DMS79 treated with DMSO at 0.1 percent for 48 hours (cell line): ENCODE measurements at regions not wholly inside any gene's neighbourhood (a gene's known extent, or its start where the extent isn't known, plus 50 kb on each side); places are given as distances from the start of the nearest gene placed in this dataset.

Experiments used
- DNase-seq: peaks from one replicate; lab custom pipeline; 2025; lab: John Stamatoyannopoulos, UW

DNA sequence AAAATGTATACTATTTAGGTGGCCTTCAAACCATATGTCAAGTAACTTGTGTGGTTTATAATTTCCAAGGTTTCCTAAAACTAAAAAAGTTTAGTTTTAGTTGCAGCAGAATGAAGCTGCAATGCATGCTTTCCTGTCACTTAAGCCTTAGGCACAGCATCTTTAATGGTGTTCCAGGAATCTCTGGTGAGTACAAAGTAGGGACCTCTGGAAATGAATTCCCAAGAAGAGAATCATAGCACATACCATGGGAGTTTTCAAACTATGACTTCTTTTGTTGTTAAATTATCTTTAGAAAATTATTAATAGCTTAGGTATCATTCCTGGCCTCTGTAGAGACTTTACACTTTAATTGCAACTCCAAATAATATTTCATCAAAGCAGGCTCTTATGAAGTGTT lies 1005.9 kb upstream of the PABPC4L start:
- DNase-seq = no peak

DNA sequence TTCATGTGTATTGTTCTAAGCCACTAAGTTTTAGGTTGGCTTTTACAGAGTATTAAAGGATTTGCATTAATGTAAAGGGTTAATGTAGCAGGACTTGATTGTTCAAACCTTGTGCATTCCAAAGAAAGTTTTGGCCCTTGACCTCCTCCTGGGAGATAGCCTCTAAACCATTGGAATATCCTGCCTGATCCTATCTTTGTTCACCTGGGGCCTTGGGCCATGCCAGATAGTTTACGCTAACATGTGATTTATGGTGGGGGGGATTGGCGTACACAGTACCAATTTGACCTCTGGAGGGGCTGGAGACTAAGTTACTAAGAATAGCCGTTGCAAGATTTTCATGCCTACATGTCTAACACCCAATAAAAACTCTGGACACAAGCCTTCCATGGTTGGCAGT lies 1002.7 kb upstream of the PABPC4L start:
- DNase-seq = no peak

DNA sequence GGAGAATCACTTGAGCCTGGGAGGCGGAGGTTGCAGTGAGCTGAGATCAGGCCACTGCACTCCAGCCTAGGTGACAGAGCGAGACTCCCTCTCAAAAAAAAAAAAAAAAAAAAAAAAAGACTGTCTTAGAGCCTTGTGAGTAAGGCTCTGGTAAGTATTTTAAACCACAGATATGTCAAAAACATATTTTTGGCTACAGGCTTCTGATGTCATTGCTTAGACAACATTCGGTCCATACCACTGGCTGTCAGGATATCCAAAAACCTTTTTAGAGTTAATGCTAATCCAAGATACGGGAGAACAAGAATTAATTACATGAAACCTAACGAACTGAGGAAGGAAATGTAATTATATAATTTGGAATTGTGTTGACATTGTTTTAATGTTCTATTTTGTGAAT lies 999.5 kb upstream of the PABPC4L start:
- DNase-seq = no peak

- DNase-seq = no peak
Observed at GRCh38 chr4:135197641-135198040, 996.1 kb upstream of the PABPC4L start.

DNA sequence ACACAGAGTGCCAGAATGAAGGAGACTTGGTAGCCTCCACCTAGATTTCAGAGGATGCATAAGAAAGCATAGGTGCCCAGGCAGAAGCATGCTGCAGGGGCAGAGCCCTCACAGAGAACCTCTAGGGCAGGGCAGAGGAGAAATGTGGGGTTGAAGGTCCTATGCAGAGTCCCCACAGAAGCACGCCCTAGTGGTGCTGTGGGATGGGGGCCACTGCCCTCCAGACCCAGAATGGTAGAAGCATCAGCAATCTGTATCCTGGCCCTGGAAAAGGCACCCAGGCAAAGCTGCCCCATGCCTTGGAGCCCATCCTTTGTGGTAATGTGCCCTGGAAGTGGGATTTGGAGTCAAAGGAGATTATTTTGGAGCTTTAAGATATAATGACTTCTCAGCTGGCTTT lies 992.9 kb upstream of the PABPC4L start:
- no peak for DNase-seq

DNA sequence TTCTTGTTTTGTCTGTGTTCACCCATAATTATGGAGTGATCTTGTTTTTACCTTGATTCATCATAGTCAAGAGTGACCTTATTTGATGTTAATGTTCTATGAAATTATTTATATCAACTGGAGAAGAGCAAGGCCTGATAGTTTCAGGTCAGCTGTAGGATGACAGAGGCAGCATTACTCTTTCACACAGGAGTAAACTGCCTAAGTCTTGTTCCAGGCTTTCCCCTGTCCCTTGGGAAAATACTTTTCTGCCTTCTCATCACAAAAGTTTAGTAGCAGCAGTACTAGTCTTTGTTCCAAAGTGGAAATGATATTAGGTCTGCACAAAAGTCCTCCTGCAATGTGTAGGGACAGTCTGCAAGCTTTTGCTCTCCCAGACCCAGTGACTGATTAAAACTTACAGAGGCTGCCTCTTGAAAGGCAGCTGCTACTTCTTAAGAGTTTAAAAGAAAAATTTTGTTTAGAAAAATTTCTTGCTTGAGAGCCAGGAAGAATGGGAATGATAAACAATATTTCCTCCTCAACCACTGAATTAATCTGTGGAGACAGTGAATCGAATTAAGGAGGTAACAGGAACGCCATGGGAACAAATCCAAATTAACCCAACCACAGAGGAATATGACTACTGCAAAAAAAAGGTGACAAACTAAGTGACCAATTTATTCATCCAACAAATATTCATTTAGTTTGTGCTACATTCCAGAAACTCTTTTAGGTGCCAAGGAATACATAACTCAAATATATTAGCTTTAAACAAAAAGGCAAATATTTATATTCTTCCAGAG lies 991.4 kb upstream of the PABPC4L start:
- DNase-seq = no peak

GRCh38 chr4:135191596-135191995 lies 990.0 kb upstream of the PABPC4L start:
- no peak for DNase-seq

DNA sequence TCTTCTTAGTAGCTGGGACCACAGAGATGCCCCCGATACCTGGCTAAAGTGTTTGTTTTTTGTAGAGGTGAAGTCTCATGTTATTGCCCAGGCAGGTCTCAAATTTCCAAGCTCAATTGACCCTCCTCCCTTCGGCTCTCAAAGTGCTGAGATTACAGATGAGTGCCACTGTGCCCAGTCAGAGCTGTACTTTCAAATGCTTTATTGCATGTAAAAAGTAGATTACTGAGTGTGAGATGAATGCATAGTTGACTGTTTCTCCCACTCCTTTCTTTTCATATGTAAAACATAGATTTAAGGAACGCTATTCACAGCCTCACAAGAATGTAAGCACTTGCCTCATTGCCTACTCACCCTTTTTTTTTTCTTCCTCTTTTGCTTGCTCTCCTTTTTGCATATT lies 984.4 kb upstream of the PABPC4L start:
- no peak for DNase-seq

DNA sequence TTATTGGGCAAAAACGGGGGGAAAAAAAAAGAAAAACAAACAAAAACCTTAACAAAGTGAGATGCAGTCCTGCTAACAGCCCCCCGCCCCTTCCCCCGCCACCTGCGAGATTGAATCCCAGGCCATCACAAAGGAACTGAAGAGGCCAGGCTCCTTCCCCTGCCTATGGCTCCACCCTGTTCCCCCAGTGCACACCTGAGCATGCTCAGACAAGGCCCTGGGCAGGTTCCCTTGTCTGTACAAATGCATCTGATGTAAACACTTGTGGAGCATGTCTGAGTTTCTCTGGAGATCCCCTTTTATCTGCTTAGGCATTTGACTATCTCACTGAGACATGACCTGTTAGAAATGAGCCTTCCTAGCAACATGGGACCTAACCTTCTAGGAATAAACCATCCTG lies 983.7 kb upstream of the PABPC4L start:
- DNase-seq = no peak

DNA sequence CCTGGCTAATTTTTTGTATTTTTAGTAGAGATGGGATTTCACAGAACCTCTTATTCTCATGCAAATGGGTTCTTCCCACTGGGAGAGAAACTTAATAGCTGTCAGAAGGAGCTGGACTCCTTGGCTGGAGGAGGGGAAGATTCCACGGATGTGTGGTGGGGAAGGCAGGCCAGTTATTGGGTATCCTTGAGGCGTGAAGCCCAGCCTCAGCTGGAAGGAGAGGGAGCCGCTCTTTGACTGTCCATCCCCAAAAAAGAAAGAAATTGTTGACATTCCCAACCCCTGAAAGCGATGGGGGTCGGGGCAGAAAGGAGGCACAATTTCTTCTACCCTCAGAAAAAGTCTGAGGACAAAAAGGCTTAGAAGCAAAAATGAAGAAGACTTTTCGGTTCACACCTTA lies 983.1 kb upstream of the PABPC4L start:
- DNase-seq = no peak

DNA sequence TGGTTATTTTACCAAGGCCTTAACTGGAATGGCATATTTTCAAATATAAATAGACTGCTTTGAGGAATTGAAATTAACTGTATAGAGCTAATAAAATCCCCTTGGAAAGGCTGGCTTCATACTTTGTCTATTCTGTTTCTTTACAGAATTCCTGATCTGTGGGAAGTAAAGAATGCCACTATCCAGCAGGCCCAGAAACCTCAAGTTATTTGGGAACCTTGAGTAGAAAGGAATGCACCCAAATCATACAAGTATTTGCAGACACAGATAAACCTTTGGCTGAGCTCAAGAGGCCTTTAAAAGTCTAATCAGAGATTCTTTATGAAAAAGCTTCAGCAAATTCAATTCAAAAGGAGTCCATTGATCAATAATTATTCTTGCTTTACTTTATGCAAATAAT lies 975.7 kb upstream of the PABPC4L start:
- DNase-seq = no peak

DNA sequence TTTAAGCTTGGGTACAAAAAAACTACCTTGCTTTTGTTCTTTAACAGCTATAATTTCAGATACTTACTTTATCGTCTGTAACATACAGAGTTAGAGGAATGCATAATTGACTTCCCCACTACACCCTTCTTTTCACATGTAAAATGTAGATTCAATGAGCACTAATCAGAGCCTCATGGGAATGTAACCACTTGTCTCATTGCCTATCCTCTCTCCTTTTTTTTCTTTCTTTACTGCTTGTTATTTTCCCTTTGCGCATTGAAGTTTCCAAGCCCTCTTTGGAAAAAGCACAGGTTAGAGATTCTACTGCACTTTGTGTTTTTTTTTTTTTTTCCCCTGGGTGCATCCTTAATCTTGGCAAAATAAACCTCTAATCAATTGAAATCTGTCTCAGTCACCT lies 965.1 kb upstream of the PABPC4L start:
- no peak for DNase-seq

GRCh38 chr4:135164601-135165000 lies 963.0 kb upstream of the PABPC4L start:
- no peak for DNase-seq

GRCh38 chr4:135144498-135144897 lies 942.9 kb upstream of the PABPC4L start:
- no peak for DNase-seq

DNA sequence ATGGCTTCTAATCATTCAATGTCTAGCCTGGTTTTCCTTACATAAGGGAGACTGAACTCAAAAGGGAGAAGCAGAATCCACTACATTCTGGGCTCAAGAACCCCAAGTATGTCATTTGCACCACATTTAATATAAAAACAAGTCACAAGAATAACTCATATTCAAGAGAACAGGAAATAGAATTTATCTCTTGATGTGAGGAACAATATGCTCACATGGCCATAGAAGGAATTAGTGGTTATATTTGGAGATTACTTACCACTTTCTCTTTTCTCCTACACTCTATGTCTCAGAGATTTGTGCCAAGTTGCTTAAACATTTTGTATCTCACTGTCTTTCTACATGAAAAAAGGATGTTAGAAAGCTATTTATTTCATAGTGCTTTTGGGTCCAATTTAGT lies 922.6 kb upstream of the PABPC4L start:
- no peak for DNase-seq

GRCh38 chr4:135123632-135124031 lies 922.0 kb upstream of the PABPC4L start:
- no peak for DNase-seq

DNA sequence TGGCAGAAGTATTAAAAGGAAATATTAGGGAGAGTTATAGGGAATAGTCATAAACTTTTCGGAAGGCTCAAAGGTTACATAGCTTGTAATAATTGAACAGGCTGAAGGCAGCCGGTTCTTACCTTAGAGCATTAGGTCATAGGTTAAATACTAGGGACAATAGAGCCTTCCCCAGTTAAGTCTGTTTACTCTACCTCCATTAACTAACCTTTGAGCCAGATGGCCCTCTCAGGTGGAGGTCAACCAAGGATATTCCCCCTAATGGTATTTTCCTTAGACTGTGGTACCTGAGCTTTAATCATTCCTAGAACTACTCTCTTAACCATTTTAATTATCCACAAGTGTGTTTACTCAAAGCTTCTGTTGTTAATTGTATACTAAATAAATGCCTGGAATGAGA lies 920.9 kb upstream of the PABPC4L start:
- DNase-seq = no peak

DNA sequence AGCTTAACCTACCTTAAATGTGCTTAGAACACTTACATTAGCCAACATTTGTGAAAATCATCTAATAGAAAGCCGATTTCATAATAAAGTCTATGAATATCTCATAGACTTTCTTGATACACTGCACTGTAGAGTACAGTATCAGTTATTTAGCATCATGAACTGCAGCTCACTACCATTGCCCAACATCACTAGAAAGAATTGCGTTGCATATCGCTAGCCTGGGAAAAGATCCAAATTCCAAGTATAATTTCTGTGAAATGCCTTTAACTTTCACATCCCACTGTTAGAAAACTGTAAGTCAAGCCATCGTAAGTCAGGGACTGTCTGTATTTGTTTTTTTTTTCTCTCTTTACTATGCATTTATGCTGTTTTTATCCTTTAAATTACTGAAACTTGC lies 918.6 kb upstream of the PABPC4L start:
- DNase-seq = no peak

- no peak for DNase-seq
Observed at GRCh38 chr4:135114079-135114478, 912.5 kb upstream of the PABPC4L start.

DNA sequence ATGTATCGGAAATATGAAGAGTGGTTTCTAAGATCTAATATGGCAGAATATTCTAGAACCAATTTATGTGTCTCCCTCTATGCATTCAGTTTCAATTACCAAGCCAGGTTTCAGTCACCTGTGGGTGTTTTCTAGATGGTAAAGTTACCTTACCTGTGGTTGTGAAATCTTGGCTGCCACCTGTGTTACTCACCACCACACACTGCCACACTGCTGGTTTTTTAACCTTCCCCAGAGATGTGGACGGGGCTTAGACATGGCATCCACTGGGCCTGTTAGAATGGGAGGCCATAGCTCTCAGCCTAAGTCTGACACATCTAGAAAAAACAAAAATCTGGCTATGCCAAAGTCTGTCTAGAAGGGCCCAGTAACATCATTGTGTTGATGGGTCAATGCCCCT lies 896.5 kb upstream of the PABPC4L start:
- no peak for DNase-seq

- no peak for DNase-seq
Observed at GRCh38 chr4:135073389-135073788, 871.8 kb upstream of the PABPC4L start.

DNA sequence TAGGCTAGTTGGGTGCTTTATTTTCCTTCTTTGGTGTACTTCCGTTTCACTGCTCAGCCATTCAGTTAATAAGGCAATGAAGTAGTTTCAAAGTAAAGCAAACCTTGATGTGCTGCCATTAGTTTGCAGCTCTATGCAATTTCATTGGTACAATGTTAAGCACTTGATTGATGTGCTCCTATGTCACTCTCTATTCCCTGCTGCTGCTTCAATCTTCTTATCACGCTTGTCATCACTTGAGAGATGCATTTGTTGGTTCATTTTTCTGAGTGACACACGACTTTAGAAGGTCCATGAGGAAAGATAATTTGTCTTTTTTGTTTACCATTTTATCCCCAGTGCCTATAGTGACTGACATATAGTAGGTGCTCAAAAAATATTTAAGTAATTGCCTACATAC lies 871.0 kb upstream of the PABPC4L start:
- no peak for DNase-seq

DNA sequence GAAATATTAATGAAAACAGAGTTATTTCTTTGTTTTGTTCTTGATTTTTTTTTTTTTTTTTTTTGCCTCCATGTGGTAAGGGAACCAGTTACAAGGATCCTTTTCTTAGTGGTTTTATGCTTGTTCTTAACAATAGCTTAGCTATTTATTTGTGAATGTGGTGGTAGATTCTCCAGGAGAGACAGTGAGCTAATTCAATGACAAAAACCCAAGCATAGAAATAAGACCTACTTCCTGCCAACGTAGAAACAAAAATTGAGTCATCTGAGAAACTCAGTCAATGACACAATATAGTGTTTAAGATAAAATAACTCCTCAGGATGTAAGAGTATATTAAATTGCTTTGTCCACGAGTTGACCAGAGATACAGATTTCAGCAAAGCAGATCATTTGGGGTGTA lies 863.8 kb upstream of the PABPC4L start:
- DNase-seq = no peak

- no peak for DNase-seq
Observed at GRCh38 chr4:135050086-135050717, 848.6 kb upstream of the PABPC4L start.
